ENCODE measurements at regions not wholly inside any gene's neighbourhood (a gene's known extent, or its start where the extent isn't known, plus 50 kb on each side); places are given as distances from the start of the nearest gene placed in this dataset.

GRCh38 chr13:99873832-99874430, 97.6 kb downstream of the ZIC5 start:
- TF ChIP-seq TAF1 (IDR thresholded peaks at IDR 0.05; ENCODE audit: borderline replicate concordance, insufficient read depth, low read length) (no peak), SIN3A (IDR thresholded peaks at IDR 0.05; ENCODE audit: borderline replicate concordance, insufficient read depth, low read length) (no peak), FOXP2 (optimal IDR thresholded peaks at IDR 0.05; ENCODE audit: borderline replicate concordance, extremely low read depth, extremely low read length, insufficient read depth) (no peak), POLR2AphosphoS5 (IDR thresholded peaks at IDR 0.05; ENCODE audit: low read depth, low read length) (no peak), REST (IDR thresholded peaks at IDR 0.05; ENCODE audit: insufficient read depth in 1 of 2, low read depth in 2 of 2, low read length in 2 of 2) (no peak)

- TF ChIP-seq SIN3A (IDR thresholded peaks at IDR 0.05; ENCODE audit: borderline replicate concordance, insufficient read depth, low read length) (no peak), TAF1 (IDR thresholded peaks at IDR 0.05; ENCODE audit: borderline replicate concordance, insufficient read depth, low read length) (no peak), FOXP2 (optimal IDR thresholded peaks at IDR 0.05; ENCODE audit: borderline replicate concordance, extremely low read depth, extremely low read length, insufficient read depth) (no peak), REST (IDR thresholded peaks at IDR 0.05; ENCODE audit: insufficient read depth in 1 of 2, low read depth in 2 of 2, low read length in 2 of 2) (no peak), POLR2AphosphoS5 (IDR thresholded peaks at IDR 0.05; ENCODE audit: low read depth, low read length) (no peak)
Observed at GRCh38 chr13:99873141-99873540, 98.4 kb downstream of the ZIC5 start.

GRCh38 chr13:99871249-99871898, 100.2 kb downstream of the ZIC5 start:
- TF ChIP-seq SIN3A (IDR thresholded peaks at IDR 0.05; ENCODE audit: borderline replicate concordance, insufficient read depth, low read length) (no peak), FOXP2 (optimal IDR thresholded peaks at IDR 0.05; ENCODE audit: borderline replicate concordance, extremely low read depth, extremely low read length, insufficient read depth) (no peak), TAF1 (IDR thresholded peaks at IDR 0.05; ENCODE audit: borderline replicate concordance, insufficient read depth, low read length) (no peak), POLR2AphosphoS5 (IDR thresholded peaks at IDR 0.05; ENCODE audit: low read depth, low read length) (no peak), REST (IDR thresholded peaks at IDR 0.05; ENCODE audit: insufficient read depth in 1 of 2, low read depth in 2 of 2, low read length in 2 of 2) (no peak)

GRCh38 chr13:99870541-99870940, 101.0 kb downstream of the ZIC5 start:
- TF ChIP-seq FOXP2 (optimal IDR thresholded peaks at IDR 0.05; ENCODE audit: borderline replicate concordance, extremely low read depth, extremely low read length, insufficient read depth) (no peak), SIN3A (IDR thresholded peaks at IDR 0.05; ENCODE audit: borderline replicate concordance, insufficient read depth, low read length) (no peak), REST (IDR thresholded peaks at IDR 0.05; ENCODE audit: insufficient read depth in 1 of 2, low read depth in 2 of 2, low read length in 2 of 2) (no peak), POLR2AphosphoS5 (IDR thresholded peaks at IDR 0.05; ENCODE audit: low read depth, low read length) (no peak), TAF1 (IDR thresholded peaks at IDR 0.05; ENCODE audit: borderline replicate concordance, insufficient read depth, low read length) (no peak)

Data from PFSK-1 (cell line).